ENCODE measurements at regions not wholly inside any gene's neighbourhood (a gene's known extent, or its start where the extent isn't known, plus 50 kb on each side); places are given as distances from the start of the nearest gene placed in this dataset.

DNA sequence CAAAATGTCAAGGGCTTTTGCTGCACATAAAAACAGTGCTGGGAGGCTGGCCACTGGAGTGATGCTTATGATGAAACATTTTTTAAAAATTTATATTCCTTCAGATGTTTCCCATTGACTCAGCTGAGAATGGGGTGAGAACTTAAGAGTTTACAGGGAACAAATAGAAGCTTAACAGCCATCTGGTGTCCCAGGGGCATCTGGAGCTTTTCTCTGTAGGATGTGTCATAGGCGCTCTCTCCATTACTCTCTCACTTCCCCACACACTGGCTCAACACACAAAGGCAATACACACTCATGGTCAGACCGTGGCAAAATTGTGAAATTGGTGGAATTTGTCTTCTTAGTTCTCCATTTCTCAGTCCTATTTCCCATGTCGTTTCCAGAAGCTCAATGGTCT is 783.1 kb upstream of the LRRTM1 start:
- TF ChIP-seq CTCF (IDR thresholded peaks at IDR 0.05; ENCODE audit: low read depth, low read length, poor library complexity, severe bottlenecking) (no peak), EZH2phosphoT487 (IDR thresholded peaks at IDR 0.05; ENCODE audit: borderline replicate concordance, low read length) (no peak)

All from DOHH2 (cell line).